Keratinocyte (primary cell): ENCODE measurements at regions not wholly inside any gene's neighbourhood (a gene's known extent, or its start where the extent isn't known, plus 50 kb on each side); places are given as distances from the start of the nearest gene placed in this dataset.

Source experiments
- EZH2 ChIP-seq: IDR thresholded peaks from one replicate; pipeline ENCODE4 v1.6.1; 2012; ENCODE audit warnings: inconsistent platforms, mild to moderate bottlenecking, low read length, moderate library complexity
- TF ChIP-seq, protein P1 (sequence below), 3 experiments: IDR thresholded peaks in 1 of 3; conservative IDR thresholded peaks in 1 of 3; optimal IDR thresholded peaks in 1 of 3; 2 replicates in 2 of 3; 3 replicates in 1 of 3; pipeline versions ENCODE3 to v1.5.1; 2011; ENCODE audit warnings: low read length in 3 of 3, mild to moderate bottlenecking in 3 of 3, moderate library complexity in 2 of 3, control low read depth in 1 of 3, inconsistent platforms in 1 of 3; ENCODE audit not compliant: insufficient read depth in 2 of 3; ENCODE audit errors: extremely low read depth in 1 of 3

DNA sequence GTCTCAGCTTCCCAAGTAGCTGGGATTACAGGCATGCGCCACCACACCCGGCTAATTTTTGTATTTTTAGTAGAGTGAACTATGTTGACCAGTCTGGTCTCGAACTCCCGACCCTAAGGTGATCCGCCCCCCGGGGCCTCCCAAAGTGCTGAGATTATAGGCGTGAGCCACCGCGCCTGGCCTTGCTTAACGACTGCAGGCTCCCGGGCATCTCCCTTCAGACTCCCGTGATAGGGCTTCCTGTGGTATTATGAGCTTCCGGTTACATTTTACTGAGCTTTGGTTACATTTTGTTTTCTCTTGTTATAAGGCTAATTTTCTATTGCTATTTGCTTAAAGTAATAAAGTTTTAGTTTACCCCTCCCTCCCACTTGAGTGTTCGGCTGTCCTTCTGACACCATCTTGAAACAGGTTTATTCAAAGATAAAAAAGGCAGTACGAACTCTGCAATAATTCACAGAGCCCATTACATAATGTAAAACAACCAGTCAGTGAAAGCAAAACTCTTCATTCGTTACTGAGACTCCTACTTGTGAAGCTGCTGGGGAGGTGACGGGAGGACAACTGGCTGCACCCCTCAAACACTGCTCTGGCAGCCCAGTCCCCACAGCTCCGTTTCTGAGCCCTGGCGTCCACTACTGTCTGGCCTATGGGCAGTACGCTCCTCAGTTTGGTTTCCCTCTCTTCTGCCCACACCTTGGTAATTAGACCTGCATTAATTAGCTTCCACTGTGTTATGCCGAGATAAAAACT lies 795.7 kb upstream of the SLIT2 start:
- TF ChIP-seq, protein P1, sequence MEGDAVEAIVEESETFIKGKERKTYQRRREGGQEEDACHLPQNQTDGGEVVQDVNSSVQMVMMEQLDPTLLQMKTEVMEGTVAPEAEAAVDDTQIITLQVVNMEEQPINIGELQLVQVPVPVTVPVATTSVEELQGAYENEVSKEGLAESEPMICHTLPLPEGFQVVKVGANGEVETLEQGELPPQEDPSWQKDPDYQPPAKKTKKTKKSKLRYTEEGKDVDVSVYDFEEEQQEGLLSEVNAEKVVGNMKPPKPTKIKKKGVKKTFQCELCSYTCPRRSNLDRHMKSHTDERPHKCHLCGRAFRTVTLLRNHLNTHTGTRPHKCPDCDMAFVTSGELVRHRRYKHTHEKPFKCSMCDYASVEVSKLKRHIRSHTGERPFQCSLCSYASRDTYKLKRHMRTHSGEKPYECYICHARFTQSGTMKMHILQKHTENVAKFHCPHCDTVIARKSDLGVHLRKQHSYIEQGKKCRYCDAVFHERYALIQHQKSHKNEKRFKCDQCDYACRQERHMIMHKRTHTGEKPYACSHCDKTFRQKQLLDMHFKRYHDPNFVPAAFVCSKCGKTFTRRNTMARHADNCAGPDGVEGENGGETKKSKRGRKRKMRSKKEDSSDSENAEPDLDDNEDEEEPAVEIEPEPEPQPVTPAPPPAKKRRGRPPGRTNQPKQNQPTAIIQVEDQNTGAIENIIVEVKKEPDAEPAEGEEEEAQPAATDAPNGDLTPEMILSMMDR (optimal IDR thresholded peaks at IDR 0.05 in 1 of 3, IDR thresholded peaks at IDR 0.05 in 1 of 3, conservative IDR thresholded peaks at IDR 0.05 in 1 of 3; ENCODE audit: extremely low read depth in 1 of 3, insufficient read depth in 2 of 3, low read length in 3 of 3) = no peak
- no peak for TF ChIP-seq EZH2
